PC-9 (cell line): ENCODE measurements at regions not wholly inside any gene's neighbourhood (a gene's known extent, or its start where the extent isn't known, plus 50 kb on each side); places are given as distances from the start of the nearest gene placed in this dataset.

Experiments used
- BruUV-seq: library from RNA; stranded (reverse); fragments of 400-500 nt; replicated peaks from 2 replicates; lab custom pipeline; 2021; lab: Mats Ljungman, UMichigan
- CTCF ChIA-PET: fragments of 300-600 bp; sonication (Branson Sonifier 250); formaldehyde crosslinking; loops from one replicate; lab custom pipeline; 2022; ENCODE audit warnings: antibody characterized with exemption; lab: Charles Lee
- POLR2A ChIA-PET: fragments of 300-600 bp; sonication (Branson Sonifier 250); formaldehyde crosslinking; loops from one replicate; lab custom pipeline; 2022; ENCODE audit warnings: antibody characterized with exemption; ENCODE audit not compliant: unreplicated experiment; lab: Charles Lee
- DNase-seq, 2 experiments: peaks; one replicate each; pipeline versions ENCODE4 v3.0.0 to v3.0.0-alpha.2; 2015 to 2022; ENCODE audit warnings: mixed read lengths in 1 of 2
- H2AFZ ChIP-seq: fragments of 200-600 bp; sonication (generic); 2 replicates; pipeline ENCODE4 v1.8.1; 2017; ENCODE audit warnings: antibody characterized with exemption
- H3F3A ChIP-seq: fragments of 200-600 bp; sonication (generic); 2 replicates; pipeline ENCODE4 v1.8.1; 2017; ENCODE audit warnings: antibody characterized with exemption, mild to moderate bottlenecking, low read depth; ENCODE audit not compliant: insufficient read depth
- H3K27ac ChIP-seq: fragments of 200-600 bp; sonication (generic); 2 replicates; pipeline ENCODE4 v1.6.1; 2016; ENCODE audit warnings: mixed run types
- H3K27me3 ChIP-seq: fragments of 200-600 bp; sonication (generic); 2 replicates; pipeline ENCODE4 v1.6.1; 2016; ENCODE audit warnings: low read depth, mixed run types; ENCODE audit not compliant: insufficient read depth
- H3K36me3 ChIP-seq: fragments of 200-600 bp; sonication (generic); 2 replicates; pipeline ENCODE4 v1.6.1; 2016; ENCODE audit warnings: low read depth, mixed run types
- H3K4me1 ChIP-seq: fragments of 200-600 bp; sonication (generic); replicated peaks from 2 replicates; pipeline ENCODE4 v1.6.1; 2016; ENCODE audit warnings: mixed run types; ENCODE audit not compliant: insufficient read depth
- H3K4me2 ChIP-seq: fragments of 200-600 bp; sonication (generic); 2 replicates; pipeline ENCODE4 v1.6.1; 2017; ENCODE audit warnings: mixed run types
- H3K4me3 ChIP-seq: fragments of 200-600 bp; sonication (generic); 2 replicates; pipeline ENCODE4 v1.6.1; 2016; ENCODE audit warnings: mixed run types
- H3K79me2 ChIP-seq: fragments of 200-600 bp; sonication (generic); 2 replicates; pipeline ENCODE4 v1.6.1; 2017; ENCODE audit warnings: low read depth, mixed run types
- H3K9me2 ChIP-seq: fragments of 200-600 bp; sonication (generic); 2 replicates; pipeline ENCODE4 v1.8.1; 2017; ENCODE audit warnings: mild to moderate bottlenecking; ENCODE audit not compliant: insufficient read depth
- H3K9me3 ChIP-seq: fragments of 200-600 bp; sonication (generic); 2 replicates; pipeline ENCODE4 v1.8.1; 2016; ENCODE audit warnings: low read depth; ENCODE audit not compliant: insufficient read depth
- H4K20me1 ChIP-seq: fragments of 200-600 bp; sonication (generic); 2 replicates; pipeline ENCODE4 v1.8.1; 2017; ENCODE audit not compliant: insufficient read depth
- EZH2 ChIP-seq: fragments of 200-600 bp; sonication (generic); IDR thresholded peaks from 2 replicates; pipeline ENCODE4 v1.8.0; 2017; ENCODE audit warnings: antibody characterized with exemption, low read depth
- intact Hi-C: fragments of 100-400 bp; cut with micrococcal nuclease; formaldehyde crosslinking; loops from one replicate; pipeline ENCODE4 v1.10.0; 2022; ENCODE audit not compliant: unreplicated experiment
- TF ChIP-seq, protein P1 (sequence below): fragments of 200-600 bp; sonication (generic); conservative IDR thresholded peaks from 2 replicates; pipeline ENCODE4 v1.6.1; 2017; ENCODE audit warnings: mixed run types, antibody characterized with exemption, mild to moderate bottlenecking, moderate library complexity

DNA sequence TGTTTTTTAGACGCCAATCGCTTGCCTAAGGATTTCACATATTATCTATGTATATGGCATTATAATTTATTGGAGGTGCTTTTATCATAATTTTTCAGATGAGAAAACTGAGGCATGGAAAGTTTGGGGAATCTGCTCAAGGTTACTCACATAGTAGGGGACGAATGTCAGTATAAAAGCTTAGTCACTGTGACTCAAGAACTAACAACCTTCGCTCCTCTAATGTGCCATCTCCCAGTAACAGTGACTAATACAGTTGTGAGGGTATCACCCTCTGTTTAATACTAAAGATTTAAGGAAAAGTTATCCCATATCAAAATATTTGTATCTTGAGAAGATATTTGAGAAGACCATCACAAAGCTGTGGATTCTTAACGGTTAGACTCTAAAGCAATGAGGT, 353.1 kb upstream of the SPOCK3 start:
- no TSS peak for BruUV-seq

DNA sequence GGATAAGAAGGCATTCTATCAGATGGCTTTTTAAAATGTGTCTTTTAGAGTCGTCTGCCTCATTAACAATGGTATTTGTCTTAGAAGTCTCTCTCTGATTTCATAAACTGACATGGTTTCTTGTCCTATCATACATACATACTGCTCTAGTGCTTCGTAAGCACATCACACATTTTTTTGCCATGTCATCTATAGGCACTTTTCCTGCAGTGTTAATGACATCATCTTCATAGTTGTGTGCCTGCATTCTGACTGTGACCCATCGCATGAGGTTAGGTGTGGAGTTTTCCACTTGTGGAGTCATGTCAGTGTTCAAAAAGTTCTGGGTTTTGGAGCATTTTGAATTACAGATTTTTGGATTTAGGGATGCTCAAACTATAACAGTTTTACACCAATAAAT, 361.6 kb upstream of the SPOCK3 start:
- H3K4me3 ChIP-seq, result no peak overlapping the region
- H3K27me3 ChIP-seq, result no peaks in the 10 kb centered on the region
- H4K20me1 ChIP-seq, result no peaks in the 10 kb centered on the region
- TF ChIP-seq, protein P1, sequence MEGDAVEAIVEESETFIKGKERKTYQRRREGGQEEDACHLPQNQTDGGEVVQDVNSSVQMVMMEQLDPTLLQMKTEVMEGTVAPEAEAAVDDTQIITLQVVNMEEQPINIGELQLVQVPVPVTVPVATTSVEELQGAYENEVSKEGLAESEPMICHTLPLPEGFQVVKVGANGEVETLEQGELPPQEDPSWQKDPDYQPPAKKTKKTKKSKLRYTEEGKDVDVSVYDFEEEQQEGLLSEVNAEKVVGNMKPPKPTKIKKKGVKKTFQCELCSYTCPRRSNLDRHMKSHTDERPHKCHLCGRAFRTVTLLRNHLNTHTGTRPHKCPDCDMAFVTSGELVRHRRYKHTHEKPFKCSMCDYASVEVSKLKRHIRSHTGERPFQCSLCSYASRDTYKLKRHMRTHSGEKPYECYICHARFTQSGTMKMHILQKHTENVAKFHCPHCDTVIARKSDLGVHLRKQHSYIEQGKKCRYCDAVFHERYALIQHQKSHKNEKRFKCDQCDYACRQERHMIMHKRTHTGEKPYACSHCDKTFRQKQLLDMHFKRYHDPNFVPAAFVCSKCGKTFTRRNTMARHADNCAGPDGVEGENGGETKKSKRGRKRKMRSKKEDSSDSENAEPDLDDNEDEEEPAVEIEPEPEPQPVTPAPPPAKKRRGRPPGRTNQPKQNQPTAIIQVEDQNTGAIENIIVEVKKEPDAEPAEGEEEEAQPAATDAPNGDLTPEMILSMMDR, result no peak
- TF ChIP-seq EZH2, result no peak
- H3K9me2 ChIP-seq, result no peaks in the 10 kb centered on the region
- POLR2A ChIA-PET, result no interaction called here
- no peak overlapping the region for H3K27ac ChIP-seq
- intact Hi-C loops, result no loop called here
- H2AFZ ChIP-seq, result no peak overlapping the region
- CTCF ChIA-PET, result no interaction called here
- no peaks in the 10 kb centered on the region for H3K9me3 ChIP-seq
- H3K36me3 ChIP-seq, result no peaks in the 10 kb centered on the region
- no peaks in the 10 kb centered on the region for H3K4me1 ChIP-seq
- no peak overlapping the region for H3K4me2 ChIP-seq
- no peak for DNase-seq
- H3F3A ChIP-seq, result no peaks in the 10 kb centered on the region
- no TSS peak for BruUV-seq
- H3K79me2 ChIP-seq, result no peaks in the 10 kb centered on the region

More for the DNA sequence above, 353.1 kb upstream of the SPOCK3 start:
- ChIA-PET POLR2A (no interaction called here), CTCF (no interaction called here)
- Histone ChIP-seq H2AFZ (no peak overlapping the region), H3K9me3 (no peaks in the 10 kb centered on the region), H3K79me2 (no peaks in the 10 kb centered on the region), H3F3A (no peaks in the 10 kb centered on the region), H3K9me2 (no peaks in the 10 kb centered on the region), H3K4me1 (no peaks in the 10 kb centered on the region), H3K27me3 (no peaks in the 10 kb centered on the region), H3K27ac (no peak overlapping the region), H3K36me3 (no peaks in the 10 kb centered on the region), H3K4me3 (no peak overlapping the region), H3K4me2 (no peak overlapping the region), H4K20me1 (no peaks in the 10 kb centered on the region)
- no peak for DNase-seq
- TF ChIP-seq EZH2, result no peak
- TF ChIP-seq, protein P1, result no peak
- intact Hi-C loops, result no loop called here

DNA sequence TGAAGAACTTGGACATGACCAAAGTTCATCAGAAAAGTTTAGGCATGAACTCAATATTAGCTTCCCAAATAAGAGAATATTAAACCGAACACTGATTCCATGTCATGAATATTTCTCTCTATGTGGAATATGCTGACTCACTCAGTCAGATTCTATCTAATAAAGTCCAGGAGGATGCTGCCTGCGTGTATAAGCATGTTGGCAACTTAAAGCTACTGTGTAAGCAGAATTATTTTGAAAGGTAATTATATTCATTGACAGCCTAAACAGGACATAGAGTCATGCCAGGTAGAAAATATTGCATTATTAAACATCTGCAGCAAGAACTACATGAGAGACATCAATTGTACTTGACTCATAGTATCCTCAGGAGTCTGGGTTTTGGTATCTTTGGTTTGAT, 367.9 kb upstream of the SPOCK3 start:
- Histone ChIP-seq H3K27me3 (no peaks in the 10 kb centered on the region), H3K79me2 (no peaks in the 10 kb centered on the region), H3K36me3 (no peaks in the 10 kb centered on the region), H2AFZ (no peak overlapping the region), H3K4me2 (no peak overlapping the region), H3K4me3 (no peak overlapping the region), H4K20me1 (no peaks in the 10 kb centered on the region), H3K27ac (no peak overlapping the region), H3K9me3 (no peaks in the 10 kb centered on the region), H3F3A (no peaks in the 10 kb centered on the region), H3K9me2 (no peaks in the 10 kb centered on the region), H3K4me1 (no peaks in the 10 kb centered on the region)
- CTCF ChIA-PET, result no interaction called here
- TF ChIP-seq EZH2, result no peak
- TF ChIP-seq, protein P1, result no peak
- no TSS peak for BruUV-seq
- intact Hi-C loops, result no loop called here
- POLR2A ChIA-PET, result no interaction called here
- DNase-seq, result no peak
